Posterior cingulate gyrus (tissue), 11 donors: ENCODE measurements at regions not wholly inside any gene's neighbourhood (a gene's known extent, or its start where the extent isn't known, plus 50 kb on each side); places are given as distances from the start of the nearest gene placed in this dataset.
A peak's percentile ranks its signal among the peaks of the same experiment; 100 is the strongest.
"Not testable (repeated sequence)": the region's sequence is repeated elsewhere in the genome, so short reads cannot be mapped to it uniquely, and the experiment has no call there.

Experiments used
- DNase-seq, 10 donors: peaks; one replicate each; pipeline versions ENCODE4 v3.0.0 to v3.0.0-alpha.2; 2020 to 2021; ENCODE audit warnings: mixed read lengths in 3 of 10
- intact Hi-C: fragments of 100-400 bp; cut with DNase I; formaldehyde crosslinking; loops from one replicate; pipeline ENCODE4 v1.15.1; 2023

GRCh38 chr4:174401471-174402130 is 117.9 kb downstream of the CEP44 start:
- intact Hi-C loops, result no loop called here

GRCh38 chr4:174400603-174401302 is 117.0 kb downstream of the CEP44 start:
- intact Hi-C loops, DNase-seq: not testable (repeated sequence)

More at GRCh38 chr4:174401471-174402130, 117.9 kb downstream of the CEP44 start:
- peak in 1 of 10 donors; percentile 21 for DNase-seq

GRCh38 chr4:174398728-174399127 is 115.0 kb downstream of the CEP44 start:
- intact Hi-C loops, result no loop called here
- DNase-seq, result no peak

GRCh38 chr4:174397366-174398155 is 113.8 kb downstream of the CEP44 start:
- intact Hi-C loops, result no loop called here
- no peak for DNase-seq

GRCh38 chr4:174396599-174397110 is 112.9 kb downstream of the CEP44 start:
- intact Hi-C loops, result no loop called here

GRCh38 chr4:174394915-174395314 is 111.2 kb downstream of the CEP44 start:
- intact Hi-C loops, result no loop called here
- no peak for DNase-seq

More at GRCh38 chr4:174396599-174397110, 112.9 kb downstream of the CEP44 start:
- DNase-seq, result no peak

- intact Hi-C loops, result no loop called here
- no peak for DNase-seq
Measured at GRCh38 chr4:174389439-174389838, 105.7 kb downstream of the CEP44 start.

- intact Hi-C loops, result no loop called here
- no peak for DNase-seq
Measured at GRCh38 chr4:174388461-174389145, 104.9 kb downstream of the CEP44 start.

- DNase-seq, result no peak
- intact Hi-C loops, result no loop called here
Measured at GRCh38 chr4:174387721-174388120, 104.0 kb downstream of the CEP44 start.

- intact Hi-C loops, result no loop called here
Measured at GRCh38 chr4:174387143-174387542, 103.4 kb downstream of the CEP44 start.

GRCh38 chr4:174383783-174384182 is 100.1 kb downstream of the CEP44 start:
- no peak for DNase-seq
- intact Hi-C loops, result no loop called here

More at GRCh38 chr4:174387143-174387542, 103.4 kb downstream of the CEP44 start:
- no peak for DNase-seq

GRCh38 chr4:174382938-174383605 is 99.4 kb downstream of the CEP44 start:
- intact Hi-C loops, DNase-seq: not testable (repeated sequence)
